ENCODE measurements at regions not wholly inside any gene's neighbourhood (a gene's known extent, or its start where the extent isn't known, plus 50 kb on each side); places are given as distances from the start of the nearest gene placed in this dataset.

GRCh38 chr6:42509765-42510164, 54.1 kb upstream of the UBR2 start (continued):
- TF ChIP-seq ZNF532 (CRISPR knock-in tag; IDR thresholded peaks at IDR 0.05; ENCODE audit: borderline replicate concordance) (no peak), CDX4 (CRISPR knock-in tag; IDR thresholded peaks at IDR 0.05; ENCODE audit: borderline replicate concordance) (no peak), PREB (CRISPR knock-in tag; IDR thresholded peaks at IDR 0.05; ENCODE audit: borderline replicate concordance) (no peak), MXD4 (CRISPR knock-in tag; IDR thresholded peaks at IDR 0.05; ENCODE audit: borderline replicate concordance) (no peak), GRHL2 (CRISPR knock-in tag; IDR thresholded peaks at IDR 0.05; ENCODE audit: insufficient replicate concordance, severe bottlenecking) (no peak), ZNF232 (CRISPR knock-in tag; IDR thresholded peaks at IDR 0.05) (no peak), ATF6 (CRISPR knock-in tag; IDR thresholded peaks at IDR 0.05) (no peak), MAX (CRISPR knock-in tag; IDR thresholded peaks at IDR 0.05) (no peak), E2F5 (CRISPR knock-in tag; IDR thresholded peaks at IDR 0.05) (no peak), ERG (CRISPR knock-in tag; IDR thresholded peaks at IDR 0.05) (no peak), NR3C1 (CRISPR knock-in tag; conservative IDR thresholded peaks at IDR 0.05; ENCODE audit: low read depth) (no peak), TEAD4 (CRISPR knock-in tag; IDR thresholded peaks at IDR 0.05) (no peak)

GRCh38 chr6:42509256-42509655, 54.6 kb upstream of the UBR2 start:
- Mint-ChIP-seq H3K27me3 (ENCODE audit: low read depth) (no peaks in the 10 kb centered on the region; the same call in none of the 2 replicates), H3K4me1 (peaks cover 7% of the 10 kb centered on the region; the same call in 1 of the 2 replicates), H3K4me3 (no peak overlapping the region), H3K9me3 (no peaks in the 10 kb centered on the region), H3K36me3 (no peaks in the 10 kb centered on the region), H3K27ac (no peak overlapping the region)
- CTCF ChIA-PET, result interaction anchor here (1.1 to 4.7 kb wide), 2 partner anchors 11 to 38 kb away, joined by 4 to 27 read pairs; no protein-coding TSS in a partner anchor
- POLR2A ChIA-PET, result no interaction called here
- ATAC-seq (no peak), DNase-seq (ENCODE audit: low spot score) (no peak)
- no peak for TF ChIP-seq CREM (CRISPR knock-in tag; IDR thresholded peaks at IDR 0.05)
